Frontal cortex (tissue), 3 donors: ENCODE measurements at regions not wholly inside any gene's neighbourhood (a gene's known extent, or its start where the extent isn't known, plus 50 kb on each side); places are given as distances from the start of the nearest gene placed in this dataset.

ENCODE experiments used
- DNase-seq, 2 donors: peaks; one replicate each; pipeline ENCODE4 v3.0.0; 2012; ENCODE audit warnings: low spot score in 2 of 2
- FAIRE-seq: peaks from 2 replicates; lab custom pipeline; 2012; peaks lifted over from hg19 to GRCh38; lab: Jason Lieb, UNC
- donor health status: control.
- donor health status: control.
- donor health status: control.

DNA sequence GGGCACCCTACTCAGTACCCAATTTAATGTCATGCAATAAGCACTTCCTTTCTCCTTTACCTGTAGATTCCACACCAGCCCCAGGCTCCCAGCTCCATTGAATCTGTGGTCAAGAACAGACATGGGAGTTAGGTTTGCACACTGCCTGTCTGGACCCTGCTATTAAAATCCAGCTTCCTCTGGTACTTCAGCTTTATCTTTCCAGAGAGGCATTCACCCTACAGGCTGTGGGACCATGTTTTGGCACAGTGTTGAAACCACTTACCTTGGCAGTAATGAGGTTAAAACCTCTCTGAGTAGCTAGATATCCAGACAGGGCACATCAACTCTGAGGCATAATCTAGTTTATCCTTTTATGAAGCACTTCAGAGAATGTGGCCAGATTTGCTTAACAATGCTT lies 191.5 kb upstream of the PCSK5 start:
- FAIRE-seq, result no peak

DNA sequence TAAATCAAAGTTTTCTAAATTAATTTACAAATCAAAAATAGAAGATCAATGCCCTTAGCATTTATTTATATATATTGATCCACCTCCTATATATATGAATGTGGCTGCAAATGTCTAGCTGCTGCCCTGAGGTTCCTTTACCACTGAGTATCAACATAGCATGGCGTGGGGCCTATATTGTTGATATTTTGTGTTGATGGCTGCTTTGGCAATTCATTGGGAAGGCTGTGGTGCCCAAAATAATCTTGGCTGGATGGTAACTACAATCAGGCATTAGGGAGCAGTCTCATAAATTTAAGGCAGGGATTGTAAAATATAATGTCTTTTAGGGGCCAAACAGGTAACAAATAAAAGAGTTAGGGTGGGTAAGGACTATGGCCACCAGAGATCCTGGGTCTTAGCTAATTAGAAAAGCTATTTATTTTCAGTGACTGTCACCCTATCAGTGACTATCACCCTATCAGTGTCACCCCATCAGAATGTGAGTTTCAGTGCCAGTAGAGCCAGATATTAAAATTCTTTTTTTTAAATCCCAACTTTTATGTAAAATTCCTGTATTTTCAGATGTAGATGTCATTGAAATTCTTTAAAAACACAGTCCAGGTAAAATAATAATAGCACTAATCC lies 190.7 kb upstream of the PCSK5 start:
- FAIRE-seq, result no peak
- DNase-seq, result no peak

More for the DNA sequence above, 191.5 kb upstream of the PCSK5 start:
- no peak for DNase-seq

DNA sequence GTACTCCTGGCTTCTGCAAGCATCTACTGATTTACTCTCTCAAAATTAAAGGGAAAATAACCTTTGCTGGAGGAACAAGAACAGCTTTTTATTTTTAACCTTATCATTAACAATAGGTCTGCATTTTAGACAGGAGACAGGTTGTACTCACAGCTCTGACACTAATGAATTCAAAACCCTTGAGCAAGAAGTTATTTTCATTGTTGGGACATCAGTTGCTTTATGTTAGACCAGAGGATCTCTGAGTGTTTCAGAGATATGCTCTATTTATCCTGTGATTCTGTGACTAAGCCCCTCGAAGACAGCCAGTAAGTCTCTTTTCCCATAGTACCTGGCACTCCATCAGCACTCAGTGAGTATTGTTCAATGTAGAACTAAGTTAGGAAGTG lies 190.2 kb upstream of the PCSK5 start:
- FAIRE-seq (no peak), DNase-seq (no peak)

DNA sequence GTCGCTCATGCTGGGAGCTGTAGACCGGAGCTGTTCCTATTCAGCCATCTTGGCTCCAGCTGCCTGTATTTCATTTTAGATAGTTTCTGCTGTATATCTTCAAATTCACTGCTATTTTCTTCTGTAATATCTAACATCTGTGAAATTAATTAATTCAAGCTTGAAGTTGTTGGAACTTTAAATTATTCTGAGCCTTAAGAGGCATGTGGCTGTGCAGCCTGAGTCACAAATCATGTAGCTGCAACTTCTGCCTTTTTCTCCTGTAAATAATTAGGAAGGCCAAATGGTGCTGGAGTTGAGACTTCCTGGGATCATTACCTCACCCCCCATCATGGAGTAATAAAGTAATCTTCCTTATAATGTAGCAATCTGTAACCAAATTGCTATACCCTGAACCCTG lies 183.3 kb upstream of the PCSK5 start:
- FAIRE-seq, result no peak
- DNase-seq, result no peak

DNA sequence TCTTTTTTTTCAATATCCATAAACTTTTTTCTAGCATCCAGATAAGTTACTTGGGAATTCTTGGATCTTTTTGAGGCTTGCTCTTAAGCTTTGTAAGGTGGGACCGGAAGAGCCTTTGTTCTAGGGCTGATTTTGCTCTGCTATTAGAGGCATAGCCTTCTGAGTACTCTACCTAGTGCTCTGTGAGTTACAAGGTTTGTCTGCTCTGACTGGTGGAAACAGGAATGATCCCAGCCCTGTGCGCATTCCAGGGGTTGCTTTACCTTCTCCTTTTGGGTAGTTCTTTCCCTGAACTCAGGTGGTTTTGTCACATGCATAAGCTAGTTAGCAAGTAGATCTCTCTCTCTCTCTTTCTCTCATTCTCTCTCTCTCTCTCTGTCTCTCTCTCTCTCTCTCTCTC lies 180.8 kb upstream of the PCSK5 start:
- FAIRE-seq, result no peak
- DNase-seq, result no peak

DNA sequence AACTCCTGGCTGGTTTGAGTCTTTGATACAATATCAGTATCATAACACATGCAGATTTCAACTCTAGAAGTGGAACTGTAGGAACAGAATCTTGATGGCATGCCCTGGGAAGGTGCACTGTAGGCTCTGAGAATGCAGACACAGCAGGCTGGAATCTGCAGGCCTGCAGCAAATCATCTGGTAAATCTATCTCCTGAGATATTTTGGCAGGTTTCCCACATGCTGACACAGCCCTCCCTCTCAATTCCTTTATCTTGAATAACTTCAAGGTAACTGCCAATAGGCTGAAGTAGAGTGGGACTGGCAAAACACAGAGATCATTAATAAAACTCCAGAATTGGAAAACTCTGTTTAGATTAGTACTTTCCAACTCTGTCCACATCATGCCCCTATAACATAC lies 177.8 kb upstream of the PCSK5 start:
- DNase-seq (no peak), FAIRE-seq (no peak)

DNA sequence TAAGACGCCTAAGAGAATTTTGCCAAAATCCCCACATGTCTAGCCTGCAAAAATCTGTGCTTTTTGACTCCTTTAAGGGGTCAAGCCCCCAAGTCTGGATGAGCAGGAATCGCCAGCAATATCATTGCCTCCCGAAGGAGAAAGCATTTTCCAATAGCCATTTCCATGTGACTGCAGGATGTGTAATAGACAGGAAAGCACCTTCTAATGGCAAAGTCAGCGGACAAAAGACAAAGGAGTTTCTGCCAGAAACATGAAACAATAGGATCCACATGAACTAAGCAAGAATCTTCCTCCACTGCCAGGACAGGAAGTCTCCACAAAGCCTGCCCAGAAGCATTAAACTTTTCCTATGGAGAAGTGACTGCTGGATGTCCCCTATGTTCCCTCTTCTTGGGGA lies 177.1 kb upstream of the PCSK5 start:
- FAIRE-seq (no peak), DNase-seq (no peak)

DNA sequence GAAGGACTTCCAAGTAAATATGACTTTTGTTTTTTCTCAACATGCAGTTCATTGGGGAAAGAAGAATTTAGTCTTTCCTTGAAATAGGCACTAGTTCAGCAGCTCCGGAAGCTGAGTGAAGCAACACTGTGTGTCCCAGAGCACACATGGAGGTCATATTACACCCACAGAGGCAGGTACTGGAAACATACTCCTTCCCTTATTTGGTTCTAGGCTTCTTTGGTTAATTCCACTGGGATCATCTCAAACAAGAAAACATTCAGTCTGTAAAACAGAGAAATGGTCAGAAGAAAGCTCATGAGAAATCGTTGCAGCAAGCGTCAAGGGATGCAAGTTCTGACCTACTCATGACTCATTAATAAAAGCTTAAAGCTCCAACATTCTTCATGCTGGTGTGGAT lies 175.1 kb upstream of the PCSK5 start:
- FAIRE-seq (no peak), DNase-seq (no peak)

DNA sequence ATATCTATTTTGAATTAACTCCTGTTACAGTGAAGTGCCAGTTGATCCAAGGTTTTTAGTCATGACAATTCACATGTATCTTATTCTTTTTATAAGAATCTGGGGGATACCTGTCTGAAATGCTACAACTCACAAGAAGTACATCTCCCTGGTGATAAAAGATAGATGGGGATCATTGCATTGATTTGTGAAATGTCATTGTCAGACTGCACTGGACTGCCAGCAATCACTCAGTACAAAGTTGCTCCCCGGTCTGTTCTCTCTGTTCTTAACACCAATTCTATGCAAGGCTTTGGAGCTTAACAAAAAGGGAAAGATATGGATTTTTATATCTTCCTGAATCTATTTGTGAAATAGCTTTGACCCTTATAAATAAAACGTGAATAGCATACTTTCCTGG lies 171.8 kb upstream of the PCSK5 start:
- DNase-seq, result no peak
- no peak for FAIRE-seq

DNA sequence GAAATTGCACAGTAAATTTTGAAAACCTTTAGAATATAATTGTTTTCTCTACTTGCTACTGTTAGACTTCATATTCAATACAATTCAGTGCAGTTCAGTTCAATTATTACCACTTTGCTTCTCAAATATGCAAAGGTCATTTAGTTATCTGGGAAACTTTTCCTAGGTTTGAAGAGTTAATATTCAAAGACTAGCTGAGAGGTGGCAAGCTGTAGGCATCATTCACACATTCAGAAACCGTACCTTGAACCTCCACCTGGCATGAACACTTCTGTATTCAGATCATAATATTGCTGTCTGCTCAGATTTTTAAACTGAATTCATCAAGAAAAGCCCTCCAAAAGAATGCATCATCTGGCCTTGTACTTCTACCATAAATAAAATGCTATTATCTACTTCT lies 162.1 kb upstream of the PCSK5 start:
- DNase-seq (no peak), FAIRE-seq (no peak)

DNA sequence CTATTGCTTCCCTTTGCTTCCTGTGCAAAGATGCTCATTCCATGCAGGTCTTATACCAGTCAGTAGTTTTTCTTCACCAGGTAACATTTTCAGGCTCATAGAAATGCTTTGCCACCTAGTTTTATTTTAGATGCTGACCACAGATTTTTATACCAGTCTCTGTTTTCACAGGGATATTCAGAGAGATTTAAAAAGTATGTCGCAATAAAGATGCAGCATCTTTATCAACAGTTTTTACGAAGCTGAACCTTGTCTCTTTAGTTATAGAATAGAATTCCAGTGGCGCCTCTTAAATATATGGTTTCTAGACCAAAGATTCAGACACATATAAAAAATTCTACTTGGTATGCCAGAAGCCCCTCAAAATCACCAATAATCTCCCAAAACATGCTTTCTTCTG lies 155.7 kb upstream of the PCSK5 start:
- DNase-seq, result no peak
- FAIRE-seq, result no peak

DNA sequence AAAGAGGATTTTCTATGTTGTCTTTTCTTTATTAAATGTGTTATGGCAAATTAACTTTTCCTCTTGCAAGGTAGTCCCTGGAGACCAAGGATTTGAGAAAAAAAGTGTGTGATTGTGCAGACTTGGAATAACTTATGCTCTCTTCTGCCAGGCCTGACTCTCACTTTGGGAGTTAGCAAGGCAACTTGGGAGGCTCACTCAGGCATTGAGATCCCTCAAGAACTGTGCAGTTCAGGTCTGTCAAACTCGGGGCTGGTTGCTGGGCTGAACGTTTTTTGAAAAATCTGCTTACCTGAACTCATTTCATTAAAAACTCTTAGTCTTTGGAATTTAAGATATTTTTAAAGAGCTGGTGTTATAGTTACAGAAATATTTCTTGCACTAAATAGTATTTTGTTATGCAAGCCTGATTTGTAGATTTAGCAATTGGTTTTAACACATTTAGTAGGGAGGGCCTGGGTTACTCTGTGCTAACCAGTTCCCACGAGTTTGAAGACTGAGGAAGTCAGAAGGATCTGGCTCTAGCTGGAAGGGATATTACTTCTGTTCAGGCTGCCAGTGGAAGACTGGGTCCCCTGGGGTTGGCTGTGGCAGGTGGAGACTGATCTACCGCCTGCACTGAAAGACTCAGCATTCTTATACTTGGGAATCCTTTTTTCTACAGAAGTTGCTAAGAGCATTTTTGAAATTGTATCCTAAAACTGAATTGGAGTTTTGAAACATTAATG lies 150.4 kb upstream of the PCSK5 start:
- no peak for DNase-seq
- FAIRE-seq, result no peak

DNA sequence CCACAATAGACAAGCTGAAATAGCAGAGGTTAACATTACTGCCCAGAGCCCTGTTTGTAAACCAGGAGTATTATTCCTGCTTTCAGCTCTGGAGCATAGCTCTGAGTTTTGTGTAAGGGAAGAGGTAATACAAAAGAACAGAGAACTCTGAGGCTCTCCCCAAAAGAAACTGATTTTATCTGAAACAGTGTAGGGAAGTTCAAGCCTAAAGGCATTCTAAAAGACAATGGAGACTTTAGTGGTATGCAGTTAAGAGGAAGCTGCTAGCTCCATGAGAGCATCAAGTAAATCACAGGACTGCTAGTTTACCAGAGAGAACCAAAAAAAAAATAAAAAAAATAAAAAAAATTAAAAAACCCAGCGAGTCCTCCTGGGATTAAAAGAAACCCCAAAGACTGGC lies 146.6 kb upstream of the PCSK5 start:
- FAIRE-seq, result no peak
- no peak for DNase-seq

DNA sequence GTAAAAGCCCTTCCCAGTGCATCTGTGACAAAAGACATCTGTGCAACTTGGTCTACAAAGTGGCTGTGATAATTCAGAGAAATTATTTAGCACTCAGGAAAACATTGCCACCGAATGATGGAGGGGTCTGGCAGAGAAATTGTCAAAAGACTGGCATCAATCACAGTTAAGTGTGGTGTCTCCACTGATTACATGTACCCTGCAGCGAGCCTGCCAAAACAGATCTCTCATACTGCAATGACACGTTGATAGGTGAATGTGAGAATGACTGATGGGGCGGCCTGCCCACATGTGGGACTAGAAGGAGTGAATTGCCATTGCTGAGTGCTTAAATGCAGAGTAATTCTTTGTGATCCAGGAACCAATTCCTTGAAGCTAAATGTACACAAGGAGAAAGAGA lies 136.4 kb upstream of the PCSK5 start:
- FAIRE-seq (no peak), DNase-seq (no peak)

DNA sequence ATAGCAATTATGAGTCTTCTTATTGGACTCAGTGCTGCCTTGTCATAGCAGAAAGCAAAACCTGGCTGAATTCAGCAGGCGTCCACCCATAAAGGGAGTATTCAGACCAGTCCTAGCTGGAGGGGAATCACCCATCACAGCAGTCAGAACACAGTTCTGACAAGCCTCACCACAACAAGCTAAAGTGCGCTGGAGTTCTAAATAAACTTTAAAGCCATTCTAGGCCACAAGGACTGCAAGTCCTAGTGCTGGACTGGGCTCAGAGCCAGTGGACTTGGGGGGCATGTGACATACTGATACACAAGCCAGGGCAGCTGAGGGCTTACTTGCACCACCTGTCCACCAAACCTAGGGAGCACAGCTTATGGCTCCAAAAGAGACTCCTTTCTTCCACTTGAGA lies 115.3 kb upstream of the PCSK5 start:
- no peak for FAIRE-seq

DNA sequence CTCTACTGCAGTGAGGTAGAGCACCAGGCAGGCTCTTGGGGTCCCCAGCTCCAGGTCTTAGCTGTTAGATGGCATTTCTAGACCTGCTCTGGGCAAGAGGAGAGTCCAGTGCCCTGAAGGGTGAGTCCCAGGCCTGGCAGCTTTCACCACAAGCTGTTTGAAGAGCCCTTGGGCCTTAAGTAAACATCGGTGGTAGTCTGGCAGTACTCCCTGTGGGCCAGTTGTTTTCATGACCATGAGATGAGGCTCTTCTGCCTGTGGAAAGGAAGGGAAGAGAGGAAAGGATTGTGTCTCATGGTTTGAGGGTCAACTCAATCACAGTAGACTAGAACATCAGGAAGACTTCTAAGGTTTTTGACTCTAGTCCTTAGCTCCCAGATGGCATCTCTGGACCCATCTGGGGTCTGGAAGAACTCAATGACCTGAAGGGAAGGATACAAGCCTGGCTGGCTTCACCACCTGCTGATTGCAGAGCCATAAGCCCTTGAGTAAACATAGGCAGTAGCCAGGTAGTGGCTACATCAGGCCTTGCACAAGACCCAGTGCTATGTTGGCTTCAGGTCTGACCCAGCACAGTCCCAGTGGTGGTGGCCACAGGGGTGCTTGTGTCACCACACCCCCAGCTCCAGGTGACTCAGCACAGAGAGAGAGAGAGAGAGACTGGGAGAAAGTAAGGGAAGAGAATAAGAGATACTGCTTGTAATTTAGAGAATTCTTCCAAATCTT lies 114.3 kb upstream of the PCSK5 start:
- DNase-seq (no peak), FAIRE-seq (no peak)

More for the DNA sequence above, 115.3 kb upstream of the PCSK5 start:
- no peak for DNase-seq

DNA sequence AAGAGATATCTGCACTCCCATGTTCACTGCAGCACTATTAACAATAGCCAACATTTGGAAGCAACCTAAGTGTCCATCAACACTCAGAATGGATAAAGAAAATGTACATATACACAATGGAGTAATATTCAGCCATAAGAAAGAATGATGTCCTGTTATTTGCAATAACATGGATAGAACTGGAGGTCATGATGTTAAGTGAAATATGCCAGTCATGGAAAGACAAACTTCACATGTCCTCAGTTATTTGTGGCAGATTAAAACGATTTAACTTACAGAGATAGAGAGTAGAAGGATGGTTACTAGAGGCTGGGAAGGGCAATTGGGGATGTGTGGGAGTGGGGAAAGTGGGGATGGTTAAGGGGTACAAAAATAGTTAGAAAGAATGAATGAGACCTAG lies 110.3 kb upstream of the PCSK5 start:
- DNase-seq (no peak), FAIRE-seq (no peak)

DNA sequence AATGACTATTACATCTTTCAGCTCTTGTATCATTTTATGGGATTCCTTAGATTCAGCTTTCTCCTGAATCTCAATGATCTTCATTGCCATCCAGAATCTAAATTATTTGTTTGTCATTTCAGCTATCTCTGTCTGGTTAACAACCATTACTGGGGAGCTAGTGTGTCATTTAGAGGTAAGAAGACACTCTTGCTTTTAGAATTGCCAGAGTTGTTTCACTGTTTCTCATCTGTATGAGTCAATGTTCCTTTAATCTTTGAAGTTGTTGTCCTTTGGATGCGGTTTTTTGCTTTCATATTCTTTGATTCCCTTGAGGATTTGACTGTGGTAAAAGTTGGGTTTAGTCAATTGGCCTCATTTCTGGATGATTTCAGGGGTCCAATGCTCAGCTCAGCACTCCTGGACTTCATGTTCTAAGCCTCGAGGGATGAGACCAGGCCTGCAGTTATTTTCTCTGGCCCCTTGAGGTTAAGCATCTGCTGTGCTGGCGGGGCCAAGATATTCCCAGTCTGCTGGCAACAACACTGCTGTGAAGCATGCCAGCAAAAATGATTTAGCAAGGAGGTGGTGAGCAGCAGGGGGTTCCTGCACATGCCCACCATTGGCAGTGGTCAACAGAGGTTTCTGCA lies 102.4 kb upstream of the PCSK5 start:
- FAIRE-seq (no peak), DNase-seq (no peak)

DNA sequence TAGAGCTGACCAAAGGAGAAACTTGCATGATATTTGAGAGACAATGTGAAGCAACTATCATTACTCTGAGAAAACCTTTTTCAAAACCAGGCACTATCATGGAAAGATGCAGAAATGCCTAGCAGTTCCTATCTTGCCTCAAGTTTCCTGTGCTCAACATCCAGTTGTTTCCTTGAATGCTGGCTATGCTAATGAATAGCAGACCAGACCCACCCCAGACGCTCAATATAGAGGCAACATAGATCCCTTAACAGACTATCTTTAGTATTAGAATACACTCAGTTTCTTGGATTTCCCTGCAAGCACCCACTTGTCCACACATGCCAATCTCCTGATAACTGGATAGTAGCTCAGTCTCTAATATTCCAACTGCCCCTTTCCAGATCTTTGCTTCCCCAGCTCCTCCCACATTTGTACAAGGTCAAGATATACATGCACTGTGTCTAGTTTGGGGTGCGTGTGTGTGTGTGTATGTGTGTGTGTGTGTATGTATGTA lies 93.3 kb upstream of the PCSK5 start:
- FAIRE-seq (no peak), DNase-seq (no peak)

DNA sequence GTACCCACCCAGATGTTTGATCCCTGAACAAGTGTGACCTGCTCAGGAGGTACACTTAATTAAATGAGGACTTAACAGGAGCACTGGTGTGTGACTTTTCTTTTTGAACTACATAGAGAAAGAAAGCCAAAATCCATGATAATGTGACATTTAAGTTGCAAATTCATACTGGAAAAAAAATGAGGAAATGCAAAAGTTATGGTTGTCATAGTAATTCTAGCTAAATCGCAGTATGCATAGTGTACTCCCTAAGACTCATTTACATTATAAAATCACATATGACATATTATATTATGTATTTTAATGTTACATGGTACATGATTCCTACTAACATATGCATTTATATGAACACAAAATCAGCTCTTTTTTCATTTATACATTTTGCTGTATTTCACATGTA lies 92.0 kb upstream of the PCSK5 start:
- FAIRE-seq (no peak), DNase-seq (no peak)

DNA sequence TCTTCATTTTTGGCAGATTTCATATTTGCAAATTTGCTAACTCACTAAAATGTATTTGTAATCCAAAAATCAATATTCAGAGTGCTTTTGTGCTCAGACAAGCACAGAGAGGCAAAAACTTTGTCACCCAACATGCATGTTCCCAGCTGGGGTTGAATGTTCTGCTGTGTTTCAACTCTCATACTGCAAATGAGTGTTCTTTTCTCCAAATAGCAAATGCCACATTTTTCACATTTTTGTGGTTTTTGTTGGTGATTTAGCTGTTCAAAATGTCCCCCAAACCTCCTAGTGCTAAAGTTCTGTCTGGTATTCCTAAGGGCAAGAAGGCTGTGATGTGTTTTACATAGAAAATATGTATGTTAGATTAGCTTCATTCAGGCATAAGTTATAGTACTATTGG lies 87.3 kb upstream of the PCSK5 start:
- FAIRE-seq (no peak), DNase-seq (no peak)
